BJ (cell line): ENCODE measurements at regions not wholly inside any gene's neighbourhood (a gene's known extent, or its start where the extent isn't known, plus 50 kb on each side); places are given as distances from the start of the nearest gene placed in this dataset.

Source experiments
- CTCF ChIA-PET: fragments of 350-600 bp; formaldehyde crosslinking; extraction: SDS; loops from one replicate; lab custom pipeline; 2021; ENCODE audit warnings: antibody characterized with exemption, inconsistent platforms; lab: Yijun Ruan, JAX
- POLR2A ChIA-PET: fragments of 300-600 bp; sonication (Branson Sonifier 250); formaldehyde crosslinking; extraction: SDS; loops from one replicate; lab custom pipeline; 2021; ENCODE audit warnings: antibody characterized with exemption; lab: Charles Lee
- DNase-seq: peaks from one replicate; pipeline ENCODE4 v3.0.0-alpha.2; 2011; ENCODE audit warnings: low read depth
- H3K27me3 ChIP-seq: 2 replicates; pipeline ENCODE4 v1.6.0; 2011; ENCODE audit warnings: low read length; ENCODE audit not compliant: control insufficient read depth, insufficient read depth
- H3K36me3 ChIP-seq: 2 replicates; pipeline ENCODE4 v1.5.1; 2011; ENCODE audit warnings: low read length; ENCODE audit not compliant: control insufficient read depth, insufficient read depth
- H3K4me3 ChIP-seq: 2 replicates; pipeline ENCODE4 v1.5.1; 2011; ENCODE audit warnings: low read depth, mild to moderate bottlenecking, control low read depth, low read length
- CTCF ChIP-seq: IDR thresholded peaks from 2 replicates; pipeline ENCODE4 v1.5.1; 2011; ENCODE audit warnings: low read depth, mild to moderate bottlenecking, control low read depth, inconsistent platforms, low read length, moderate library complexity; ENCODE audit not compliant: insufficient read depth

DNA sequence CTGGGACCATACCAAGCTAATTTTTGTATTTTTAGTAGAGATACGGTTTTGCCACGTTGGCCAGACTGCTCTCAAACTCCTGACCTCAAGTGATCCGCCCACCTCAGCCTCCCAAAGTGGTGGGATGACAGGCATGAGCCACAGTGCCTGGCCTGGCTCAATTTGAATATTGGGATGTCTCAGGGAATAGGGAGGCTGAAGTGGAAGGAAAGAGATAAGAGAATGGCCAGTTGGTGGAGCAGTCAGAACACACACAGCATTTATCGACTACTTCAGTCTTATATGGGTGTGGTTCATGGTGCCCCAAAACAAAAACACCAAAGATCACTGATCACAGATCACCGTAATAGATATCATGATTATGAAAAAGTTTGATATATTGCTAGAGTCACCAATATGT lies 144.4 kb downstream of the GMNC start:
- H3K27me3 ChIP-seq = no peaks in the 10 kb centered on the region
- no peak overlapping the region for H3K4me3 ChIP-seq
- DNase-seq = no peak
- CTCF ChIA-PET = no interaction called here
- H3K36me3 ChIP-seq = no peaks in the 10 kb centered on the region
- TF ChIP-seq CTCF = no peak
- POLR2A ChIA-PET = no interaction called here

- H3K4me3 ChIP-seq = no peak overlapping the region
- TF ChIP-seq CTCF = no peak
- H3K27me3 ChIP-seq = no peaks in the 10 kb centered on the region
- ChIA-PET POLR2A (no interaction called here), CTCF (interaction anchor here (1.8 kb wide), 1 partner anchor 20 kb away, joined by 5 read pairs; no protein-coding TSS in a partner anchor)
- no peak for DNase-seq
- no peaks in the 10 kb centered on the region for H3K36me3 ChIP-seq
Observed at GRCh38 chr3:190716961-190717360, 145.5 kb downstream of the GMNC start.

DNA sequence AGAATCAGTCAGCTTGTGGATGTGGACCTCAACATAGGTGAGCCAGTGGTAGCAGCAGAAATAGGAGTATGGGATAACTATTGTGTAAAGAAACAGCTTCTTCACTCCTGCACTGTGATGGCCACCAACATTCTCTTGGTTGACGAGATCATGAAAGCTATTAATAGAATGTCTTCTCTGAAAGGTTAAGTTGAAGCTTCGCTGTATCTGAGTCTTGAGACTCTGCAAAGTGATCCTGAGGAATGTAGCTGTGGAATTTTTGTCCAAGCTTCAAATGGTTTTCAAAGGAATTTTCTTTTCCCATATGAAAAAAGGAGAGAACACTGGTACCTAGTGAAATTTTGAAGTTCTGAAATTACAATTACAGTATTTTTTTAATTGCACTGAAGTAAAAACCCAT lies 146.3 kb downstream of the GMNC start:
- DNase-seq = no peak
- Histone ChIP-seq H3K36me3 (no peaks in the 10 kb centered on the region), H3K4me3 (no peak overlapping the region), H3K27me3 (no peaks in the 10 kb centered on the region)
- no peak for TF ChIP-seq CTCF
- POLR2A ChIA-PET = no interaction called here
- CTCF ChIA-PET = interaction anchor here (1.8 kb wide), 1 partner anchor 19 kb away, joined by 5 read pairs; no protein-coding TSS in a partner anchor

- POLR2A ChIA-PET = no interaction called here
- Histone ChIP-seq H3K27me3 (no peaks in the 10 kb centered on the region), H3K36me3 (no peaks in the 10 kb centered on the region), H3K4me3 (no peak overlapping the region)
- no peak for TF ChIP-seq CTCF
- CTCF ChIA-PET = interaction anchor here (1.0 kb wide), 1 partner anchor 10 kb away, joined by 3 read pairs; no protein-coding TSS in a partner anchor
- DNase-seq = no peak
Observed at GRCh38 chr3:190710723-190711122, 151.8 kb downstream of the GMNC start.

- Histone ChIP-seq H3K27me3 (no peaks in the 10 kb centered on the region), H3K36me3 (no peaks in the 10 kb centered on the region), H3K4me3 (no peak overlapping the region)
- no peak for TF ChIP-seq CTCF
- POLR2A ChIA-PET = no interaction called here
- no peak for DNase-seq
- CTCF ChIA-PET = no interaction called here
Observed at GRCh38 chr3:190709351-190709773, 153.1 kb downstream of the GMNC start.
